ENCODE measurements at regions not wholly inside any gene's neighbourhood (a gene's known extent, or its start where the extent isn't known, plus 50 kb on each side); places are given as distances from the start of the nearest gene placed in this dataset.

- Mint-ChIP-seq H3K27me3 (ENCODE audit: low read depth) (no peaks in the 10 kb centered on the region), H3K4me1 (ENCODE audit: low read depth) (no peaks in the 10 kb centered on the region), H3K9me3 (ENCODE audit: low read depth) (no peaks in the 10 kb centered on the region), H3K4me3 (ENCODE audit: unreplicated experiment) (no peak overlapping the region), H3K36me3 (ENCODE audit: low read depth) (no peaks in the 10 kb centered on the region), H3K27ac (ENCODE audit: unreplicated experiment) (no peak overlapping the region)
- TF ChIP-seq, protein P1, sequence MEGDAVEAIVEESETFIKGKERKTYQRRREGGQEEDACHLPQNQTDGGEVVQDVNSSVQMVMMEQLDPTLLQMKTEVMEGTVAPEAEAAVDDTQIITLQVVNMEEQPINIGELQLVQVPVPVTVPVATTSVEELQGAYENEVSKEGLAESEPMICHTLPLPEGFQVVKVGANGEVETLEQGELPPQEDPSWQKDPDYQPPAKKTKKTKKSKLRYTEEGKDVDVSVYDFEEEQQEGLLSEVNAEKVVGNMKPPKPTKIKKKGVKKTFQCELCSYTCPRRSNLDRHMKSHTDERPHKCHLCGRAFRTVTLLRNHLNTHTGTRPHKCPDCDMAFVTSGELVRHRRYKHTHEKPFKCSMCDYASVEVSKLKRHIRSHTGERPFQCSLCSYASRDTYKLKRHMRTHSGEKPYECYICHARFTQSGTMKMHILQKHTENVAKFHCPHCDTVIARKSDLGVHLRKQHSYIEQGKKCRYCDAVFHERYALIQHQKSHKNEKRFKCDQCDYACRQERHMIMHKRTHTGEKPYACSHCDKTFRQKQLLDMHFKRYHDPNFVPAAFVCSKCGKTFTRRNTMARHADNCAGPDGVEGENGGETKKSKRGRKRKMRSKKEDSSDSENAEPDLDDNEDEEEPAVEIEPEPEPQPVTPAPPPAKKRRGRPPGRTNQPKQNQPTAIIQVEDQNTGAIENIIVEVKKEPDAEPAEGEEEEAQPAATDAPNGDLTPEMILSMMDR (IDR thresholded peaks at IDR 0.05): no peak
- DNase-seq (ENCODE audit: low spot score): no peak
Measured at GRCh38 chr13:53901593-53901992, 873.0 kb downstream of the OLFM4 start.

GRCh38 chr13:53907891-53908290, 879.3 kb downstream of the OLFM4 start:
- Mint-ChIP-seq H3K4me1 (ENCODE audit: low read depth) (no peaks in the 10 kb centered on the region), H3K27me3 (ENCODE audit: low read depth) (peaks cover 4% of the 10 kb centered on the region), H3K4me3 (ENCODE audit: unreplicated experiment) (no peak overlapping the region), H3K36me3 (ENCODE audit: low read depth) (no peaks in the 10 kb centered on the region), H3K27ac (ENCODE audit: unreplicated experiment) (no peak overlapping the region), H3K9me3 (ENCODE audit: low read depth) (no peaks in the 10 kb centered on the region)
- TF ChIP-seq, protein P1 (IDR thresholded peaks at IDR 0.05): no peak
- no peak for DNase-seq (ENCODE audit: low spot score)

DNA sequence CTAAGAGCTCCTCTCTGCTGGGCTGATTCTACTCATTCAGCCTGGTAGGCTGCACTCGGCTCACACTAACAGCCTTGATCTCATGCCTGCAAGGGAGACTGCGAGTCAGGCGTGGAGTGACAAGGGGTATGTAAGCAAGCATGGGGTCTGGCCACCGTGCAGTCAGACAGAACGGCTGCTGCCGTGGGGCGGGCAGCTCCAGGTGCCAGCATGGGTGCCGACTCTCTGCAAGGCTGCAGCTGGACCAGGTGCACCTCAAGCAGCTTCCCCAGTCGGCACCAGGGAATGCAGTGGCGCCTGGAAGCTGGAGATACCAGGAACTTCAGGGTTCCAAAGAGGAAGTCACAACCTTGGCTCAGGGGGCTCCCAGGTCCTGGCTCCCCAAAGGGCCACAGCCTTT, 892.3 kb downstream of the OLFM4 start:
- Mint-ChIP-seq H3K27me3 (ENCODE audit: low read depth) (no peaks in the 10 kb centered on the region), H3K9me3 (ENCODE audit: low read depth) (no peaks in the 10 kb centered on the region), H3K36me3 (ENCODE audit: low read depth) (no peaks in the 10 kb centered on the region), H3K27ac (ENCODE audit: unreplicated experiment) (no peak overlapping the region), H3K4me3 (ENCODE audit: unreplicated experiment) (no peak overlapping the region), H3K4me1 (ENCODE audit: low read depth) (no peaks in the 10 kb centered on the region)
- TF ChIP-seq, protein P1 (IDR thresholded peaks at IDR 0.05): no peak
- peak; percentile 89 for DNase-seq (ENCODE audit: low spot score)

DNA sequence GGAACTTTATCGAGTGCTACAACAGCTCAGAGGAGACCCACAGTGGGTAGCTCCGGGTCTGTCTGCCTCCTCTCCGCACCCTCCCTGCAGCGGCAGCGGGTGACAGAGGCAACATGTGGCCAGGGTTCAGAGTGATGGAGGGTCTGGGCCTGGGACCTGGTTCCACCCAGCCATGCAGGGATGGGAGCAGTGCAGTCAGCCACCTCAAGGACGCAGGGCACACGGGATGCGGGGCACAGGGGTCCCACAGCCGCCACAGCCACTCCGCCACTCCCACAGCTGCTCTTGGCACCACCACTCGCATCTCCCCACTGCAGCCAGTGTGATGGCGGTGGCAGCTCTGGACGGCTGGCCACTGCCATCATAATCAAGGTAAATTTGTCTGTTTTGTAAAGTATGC, 892.9 kb downstream of the OLFM4 start:
- H3K4me3 Mint-ChIP-seq (ENCODE audit: unreplicated experiment): no peak overlapping the region
- DNase-seq (ENCODE audit: low spot score): peak; percentile 69
- H3K4me1 Mint-ChIP-seq (ENCODE audit: low read depth): no peaks in the 10 kb centered on the region
- no peaks in the 10 kb centered on the region for H3K36me3 Mint-ChIP-seq (ENCODE audit: low read depth)
- H3K9me3 Mint-ChIP-seq (ENCODE audit: low read depth): no peaks in the 10 kb centered on the region
- H3K27me3 Mint-ChIP-seq (ENCODE audit: low read depth): no peaks in the 10 kb centered on the region
- TF ChIP-seq, protein P1 (IDR thresholded peaks at IDR 0.05): no peak
- no peak overlapping the region for H3K27ac Mint-ChIP-seq (ENCODE audit: unreplicated experiment)

- H3K27ac Mint-ChIP-seq (ENCODE audit: unreplicated experiment): no peak overlapping the region
- H3K36me3 Mint-ChIP-seq (ENCODE audit: low read depth): no peaks in the 10 kb centered on the region
- H3K9me3 Mint-ChIP-seq (ENCODE audit: low read depth): no peaks in the 10 kb centered on the region
- H3K4me3 Mint-ChIP-seq (ENCODE audit: unreplicated experiment): no peak overlapping the region
- H3K4me1 Mint-ChIP-seq (ENCODE audit: low read depth): no peaks in the 10 kb centered on the region
- no peak for DNase-seq (ENCODE audit: low spot score)
- TF ChIP-seq, protein P1 (IDR thresholded peaks at IDR 0.05): no peak
- no peaks in the 10 kb centered on the region for H3K27me3 Mint-ChIP-seq (ENCODE audit: low read depth)
Measured at GRCh38 chr13:53941588-53942190, 913.1 kb downstream of the OLFM4 start.

All from chondrocyte (in vitro differentiated cells).